ENCODE measurements at regions not wholly inside any gene's neighbourhood (a gene's known extent, or its start where the extent isn't known, plus 50 kb on each side); places are given as distances from the start of the nearest gene placed in this dataset.

DNA sequence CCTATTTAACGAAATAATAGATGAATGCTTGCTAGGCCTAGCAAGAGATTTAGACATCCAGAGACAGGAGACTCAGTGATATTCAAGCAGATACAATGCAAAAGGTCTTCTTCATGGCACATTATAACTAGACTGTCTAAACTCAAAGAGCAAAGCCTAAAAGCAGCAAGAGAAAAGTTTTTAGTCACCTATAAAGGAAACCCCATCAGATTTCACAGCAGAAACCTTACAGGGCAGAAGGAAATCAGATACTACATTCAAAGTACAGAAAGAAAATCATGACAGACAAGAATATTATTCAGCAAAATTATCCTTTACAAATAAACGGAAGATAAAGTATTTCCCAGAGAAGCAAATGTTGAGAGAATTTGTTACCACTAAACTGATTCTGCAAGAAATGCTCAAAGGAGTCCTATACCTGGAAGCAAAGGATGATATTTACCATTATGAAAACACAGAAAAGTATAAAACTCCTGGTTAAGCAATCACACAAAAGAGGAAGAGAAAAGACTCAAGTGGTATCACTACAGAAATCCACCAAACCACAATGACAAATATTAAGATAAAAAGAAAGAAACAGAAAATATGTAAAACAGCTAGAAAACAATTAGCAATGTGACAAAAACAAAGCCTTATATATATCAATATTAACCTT lies 333.7 kb downstream of the MEI4 start:
- TF ChIP-seq EZH2 (IDR thresholded peaks at IDR 0.05), result no peak
- no peak for TF ChIP-seq POLR2AphosphoS5 (IDR thresholded peaks at IDR 0.05; ENCODE audit: borderline replicate concordance, low read depth, low read length)
